Brain microvascular endothelial cell (primary cell): ENCODE measurements at regions not wholly inside any gene's neighbourhood (a gene's known extent, or its start where the extent isn't known, plus 50 kb on each side); places are given as distances from the start of the nearest gene placed in this dataset.
A peak's percentile ranks its signal among the peaks of the same experiment; 100 is the strongest.
"Not testable (repeated sequence)": the region's sequence is repeated elsewhere in the genome, so short reads cannot be mapped to it uniquely, and the experiment has no call there.

Experiments
- DNase-seq: peaks from one replicate; pipeline ENCODE4 v3.0.0-alpha.2; 2020
- H3K27ac ChIP-seq: fragments of 250-450 bp; sonication (Bioruptor Pico); 2 replicates; pipeline ENCODE4 v1.5.1; 2020; ENCODE audit warnings: mild to moderate bottlenecking, moderate library complexity
- H3K27me3 ChIP-seq: fragments of 250-450 bp; sonication (Bioruptor Pico); replicated peaks from 2 replicates; pipeline ENCODE4 v1.5.1; 2020; ENCODE audit warnings: mild to moderate bottlenecking
- H3K36me3 ChIP-seq: fragments of 250-450 bp; sonication (Bioruptor Pico); replicated peaks from 2 replicates; pipeline ENCODE4 v1.5.1; 2020; ENCODE audit warnings: mild to moderate bottlenecking
- H3K4me3 ChIP-seq: 2 replicates; pipeline ENCODE4 v1.5.1; 2011; ENCODE audit warnings: low read depth, mild to moderate bottlenecking, control low read depth, low read length, moderate library complexity
- in situ Hi-C: cut with HindIII; loops from 2 replicates; pipeline ENCODE4 v1.10.0; 2017; ENCODE audit warnings: low sequenced_read_pairs, low pct_ligation_motif_present
- TF ChIP-seq, protein P1 (sequence below): IDR thresholded peaks from 2 replicates; pipeline ENCODE4 v1.5.1; 2011; ENCODE audit warnings: low read depth, mild to moderate bottlenecking, moderate library complexity, low read length, control low read depth, inconsistent platforms; ENCODE audit errors: missing control alignments

DNA sequence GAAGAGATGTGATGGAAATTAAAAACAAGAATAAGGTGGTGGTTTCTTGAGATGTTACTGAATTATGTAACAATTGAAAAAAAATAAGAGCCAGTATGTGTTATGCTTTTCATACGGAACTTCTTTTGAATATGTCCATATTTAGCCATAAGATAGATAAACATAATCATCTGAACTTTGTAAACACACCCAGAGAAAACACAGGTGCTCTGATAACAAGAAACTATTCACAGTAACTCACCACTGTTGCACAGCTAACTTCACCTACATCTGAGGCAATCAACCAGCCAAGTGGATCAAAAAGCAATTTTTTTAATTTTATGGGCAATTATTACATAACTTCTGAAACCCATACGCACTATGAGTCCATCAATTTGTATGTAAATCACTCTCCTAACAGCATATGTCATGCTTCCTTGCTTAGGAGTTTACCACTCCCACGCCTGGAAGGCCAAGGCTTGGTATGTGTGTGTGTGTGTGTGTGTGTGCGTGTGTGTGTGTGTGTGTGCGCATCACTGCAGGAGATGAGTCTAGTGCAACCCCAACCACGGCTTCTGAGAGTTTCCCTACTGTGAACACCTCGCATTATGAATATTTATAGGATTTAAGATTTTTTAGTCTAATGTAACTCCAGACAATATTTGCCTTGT lies 443.4 kb downstream of the BCAT1 start:
- no peak for DNase-seq
- no peak overlapping the region for H3K27ac ChIP-seq
- no peak overlapping the region for H3K4me3 ChIP-seq
- in situ Hi-C loops, result no loop called here
- H3K36me3 ChIP-seq, result no peaks in the 10 kb centered on the region
- H3K27me3 ChIP-seq, result no peaks in the 10 kb centered on the region
- TF ChIP-seq, protein P1, sequence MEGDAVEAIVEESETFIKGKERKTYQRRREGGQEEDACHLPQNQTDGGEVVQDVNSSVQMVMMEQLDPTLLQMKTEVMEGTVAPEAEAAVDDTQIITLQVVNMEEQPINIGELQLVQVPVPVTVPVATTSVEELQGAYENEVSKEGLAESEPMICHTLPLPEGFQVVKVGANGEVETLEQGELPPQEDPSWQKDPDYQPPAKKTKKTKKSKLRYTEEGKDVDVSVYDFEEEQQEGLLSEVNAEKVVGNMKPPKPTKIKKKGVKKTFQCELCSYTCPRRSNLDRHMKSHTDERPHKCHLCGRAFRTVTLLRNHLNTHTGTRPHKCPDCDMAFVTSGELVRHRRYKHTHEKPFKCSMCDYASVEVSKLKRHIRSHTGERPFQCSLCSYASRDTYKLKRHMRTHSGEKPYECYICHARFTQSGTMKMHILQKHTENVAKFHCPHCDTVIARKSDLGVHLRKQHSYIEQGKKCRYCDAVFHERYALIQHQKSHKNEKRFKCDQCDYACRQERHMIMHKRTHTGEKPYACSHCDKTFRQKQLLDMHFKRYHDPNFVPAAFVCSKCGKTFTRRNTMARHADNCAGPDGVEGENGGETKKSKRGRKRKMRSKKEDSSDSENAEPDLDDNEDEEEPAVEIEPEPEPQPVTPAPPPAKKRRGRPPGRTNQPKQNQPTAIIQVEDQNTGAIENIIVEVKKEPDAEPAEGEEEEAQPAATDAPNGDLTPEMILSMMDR, result no peak

DNA sequence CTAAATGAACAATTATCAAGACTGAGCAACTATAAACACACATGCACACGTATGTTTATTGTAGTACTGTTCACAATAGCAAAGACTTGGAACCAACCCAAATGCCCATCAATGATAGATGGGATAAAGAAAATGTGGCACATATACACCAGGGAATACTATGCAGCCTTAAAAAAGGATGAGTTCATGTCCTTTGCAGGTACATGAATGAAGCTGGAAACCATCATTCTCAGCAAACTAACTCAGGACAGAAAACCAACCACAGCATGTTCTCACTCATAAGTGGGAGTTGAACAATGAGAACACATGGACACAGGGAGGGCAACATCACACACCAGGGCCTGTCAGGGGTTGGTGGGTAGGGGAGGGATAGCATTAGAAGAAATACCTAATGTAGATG lies 445.4 kb downstream of the BCAT1 start:
- H3K27ac ChIP-seq, H3K4me3 ChIP-seq, H3K27me3 ChIP-seq, DNase-seq, in situ Hi-C loops, H3K36me3 ChIP-seq: not testable (repeated sequence)

DNA sequence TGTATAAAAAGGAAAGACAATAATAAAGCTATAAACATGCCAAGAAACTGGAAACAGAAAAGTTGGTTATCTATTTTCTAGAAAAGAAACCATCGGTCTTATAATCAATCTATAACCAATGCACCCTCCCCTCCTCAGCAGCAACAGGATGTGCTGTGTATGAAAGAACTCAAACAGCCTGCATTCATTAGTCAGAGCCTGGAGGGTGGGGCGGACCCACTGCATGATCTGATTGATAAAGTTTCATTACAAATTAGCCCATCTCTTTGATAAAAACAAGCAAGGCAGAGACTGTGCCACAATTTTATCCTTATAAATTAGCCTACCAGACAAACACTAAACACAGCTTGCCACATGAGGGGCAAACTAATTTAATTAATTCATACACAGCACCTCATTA lies 448.1 kb downstream of the BCAT1 start:
- H3K4me3 ChIP-seq, result no peak overlapping the region
- H3K27me3 ChIP-seq, result no peaks in the 10 kb centered on the region
- DNase-seq, result peak; percentile 43
- peak overlapping the region; percentile 52 for H3K27ac ChIP-seq
- no peaks in the 10 kb centered on the region for H3K36me3 ChIP-seq
- TF ChIP-seq, protein P1, result no peak
- in situ Hi-C loops, result no loop called here

DNA sequence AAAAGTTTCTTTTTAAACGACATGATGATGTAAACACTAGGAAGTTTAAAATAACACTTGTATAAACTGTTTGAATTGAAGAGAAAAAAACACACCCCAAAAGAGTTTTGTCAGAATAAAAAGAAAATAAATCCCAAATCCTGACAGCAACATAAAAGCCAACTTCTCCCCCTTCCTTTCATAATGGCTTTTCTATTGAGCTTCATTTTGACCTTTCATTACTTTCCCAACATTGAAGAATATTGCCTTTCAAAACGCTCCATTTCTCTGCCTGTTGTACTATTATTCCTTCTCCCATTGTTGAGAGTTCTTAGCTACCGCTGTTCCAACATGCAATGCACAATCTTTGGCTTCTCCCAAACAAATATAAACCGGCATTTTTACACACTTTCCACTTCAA lies 448.5 kb downstream of the BCAT1 start:
- H3K4me3 ChIP-seq, result no peak overlapping the region
- TF ChIP-seq, protein P1, result no peak
- in situ Hi-C loops, result no loop called here
- H3K36me3 ChIP-seq, result no peaks in the 10 kb centered on the region
- H3K27ac ChIP-seq, result peak overlapping the region; percentile 52
- DNase-seq, result no peak
- no peaks in the 10 kb centered on the region for H3K27me3 ChIP-seq

DNA sequence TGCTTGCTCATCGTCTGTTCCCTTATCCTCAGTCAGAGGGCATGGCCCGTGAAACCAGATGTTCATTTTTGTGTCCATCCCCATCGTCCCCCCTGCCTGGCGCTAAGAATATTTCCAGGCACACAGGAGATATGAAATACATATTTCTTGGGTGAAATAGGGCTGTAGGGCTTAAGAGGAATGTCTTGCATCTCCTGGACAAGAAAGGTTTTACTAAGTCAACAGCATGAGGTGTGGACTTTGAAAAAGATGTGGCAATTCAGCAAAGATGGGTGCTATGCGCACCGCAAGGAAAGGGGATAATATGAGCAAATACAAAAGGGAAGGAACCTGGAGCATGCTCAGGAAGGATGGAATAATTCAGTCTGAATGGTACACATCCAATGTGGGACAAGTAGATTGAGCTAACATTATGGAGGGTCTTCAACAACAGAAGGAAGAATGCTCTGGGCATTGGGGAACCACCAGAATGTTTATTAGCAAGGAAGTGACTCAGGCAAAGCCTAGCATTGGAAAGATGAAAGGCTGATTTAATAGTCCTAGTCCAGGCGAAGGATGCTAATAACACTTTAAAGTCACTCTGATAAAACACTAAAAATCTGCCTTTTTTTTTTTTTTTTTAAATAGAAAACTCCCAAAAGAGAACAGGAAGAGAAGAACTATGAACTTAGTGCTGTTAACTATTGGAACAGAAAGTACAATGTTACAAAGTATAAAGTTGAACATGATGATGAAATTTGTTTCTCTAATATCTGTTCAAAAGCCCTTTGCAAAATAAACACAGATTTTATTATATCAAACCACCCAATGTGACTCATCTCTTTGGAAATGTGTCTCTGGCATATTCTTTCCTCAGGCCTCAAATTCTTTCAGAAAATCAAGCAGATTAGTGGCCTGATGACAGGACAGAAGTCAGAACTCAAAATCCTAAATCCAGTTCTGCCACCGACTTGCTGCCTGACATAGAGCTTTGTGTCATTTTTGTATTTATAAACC lies 449.5 kb downstream of the BCAT1 start:
- H3K27me3 ChIP-seq, result no peaks in the 10 kb centered on the region
- peak; percentile 42 for DNase-seq
- in situ Hi-C loops, result no loop called here
- TF ChIP-seq, protein P1, result no peak
- peak overlapping the region; percentile 52 for H3K27ac ChIP-seq
- no peaks in the 10 kb centered on the region for H3K36me3 ChIP-seq
- no peak overlapping the region for H3K4me3 ChIP-seq

DNA sequence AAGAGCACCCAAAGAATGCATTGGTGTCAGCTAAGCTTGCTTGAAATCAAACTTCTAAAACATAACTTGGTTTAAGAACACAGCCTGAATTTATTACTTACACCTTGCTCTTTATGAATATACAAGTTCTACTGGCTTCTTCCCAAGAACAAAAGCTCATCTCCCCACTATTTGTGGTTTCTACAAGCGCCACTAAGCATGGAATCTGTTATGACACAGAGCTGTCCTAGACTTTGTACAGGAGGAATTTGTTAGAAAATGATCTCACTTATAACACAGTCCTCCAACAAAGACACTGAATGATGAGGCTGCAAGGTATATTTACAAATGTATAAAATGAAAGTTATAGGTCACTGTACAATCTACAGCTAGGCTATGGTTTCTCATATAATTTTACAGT lies 452.1 kb downstream of the BCAT1 start:
- Histone ChIP-seq H3K27me3 (no peaks in the 10 kb centered on the region), H3K27ac (no peak overlapping the region), H3K4me3 (no peak overlapping the region), H3K36me3 (no peaks in the 10 kb centered on the region)
- DNase-seq, result peak; percentile 68
- in situ Hi-C loops, result no loop called here
- TF ChIP-seq, protein P1, result no peak
